ENCODE measurements at regions not wholly inside any gene's neighbourhood (a gene's known extent, or its start where the extent isn't known, plus 50 kb on each side); places are given as distances from the start of the nearest gene placed in this dataset.

DNA sequence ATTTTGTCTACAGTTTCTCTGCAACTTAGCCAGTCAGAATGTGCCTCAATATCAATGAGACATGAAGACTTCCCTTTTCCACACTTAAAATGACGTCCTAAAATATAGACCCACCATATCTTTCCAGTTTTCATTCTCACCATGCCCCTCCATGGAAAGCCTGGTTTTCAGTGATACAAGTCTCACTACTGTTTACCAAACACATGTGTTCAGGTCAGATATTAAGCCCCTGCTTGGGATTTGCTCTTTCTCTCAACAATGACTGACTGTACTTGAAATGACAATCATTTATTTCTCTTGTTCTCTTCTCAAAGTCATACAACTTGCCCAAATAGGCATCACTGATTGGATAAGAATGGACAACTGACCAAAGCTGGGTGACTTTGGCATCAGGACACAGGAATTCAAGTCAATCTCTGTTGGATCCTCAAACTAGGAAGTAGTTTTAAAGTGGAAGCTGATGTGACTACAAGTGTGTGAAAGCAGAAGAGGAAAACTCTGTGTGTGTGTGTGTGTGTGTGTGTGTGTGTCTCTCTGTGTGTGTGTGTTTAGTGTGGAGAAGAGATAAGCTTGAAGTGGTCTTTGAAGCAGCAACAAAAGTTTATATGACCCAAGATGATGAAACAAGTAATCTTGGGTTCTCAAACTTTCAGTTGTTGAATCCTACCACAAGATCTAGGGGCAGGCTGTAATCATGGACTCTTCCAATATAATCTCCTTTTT lies 217.4 kb upstream of the FGF13 start:
- CTCF ChIA-PET = no interaction called here
- no peak overlapping the region for H3K4me3 ChIP-seq (ENCODE audit: low read depth, low read length)
- no peak for DNase-seq (ENCODE audit: low read depth, low spot score)
- POLR2A ChIA-PET = no interaction called here
- TF ChIP-seq, protein P1, sequence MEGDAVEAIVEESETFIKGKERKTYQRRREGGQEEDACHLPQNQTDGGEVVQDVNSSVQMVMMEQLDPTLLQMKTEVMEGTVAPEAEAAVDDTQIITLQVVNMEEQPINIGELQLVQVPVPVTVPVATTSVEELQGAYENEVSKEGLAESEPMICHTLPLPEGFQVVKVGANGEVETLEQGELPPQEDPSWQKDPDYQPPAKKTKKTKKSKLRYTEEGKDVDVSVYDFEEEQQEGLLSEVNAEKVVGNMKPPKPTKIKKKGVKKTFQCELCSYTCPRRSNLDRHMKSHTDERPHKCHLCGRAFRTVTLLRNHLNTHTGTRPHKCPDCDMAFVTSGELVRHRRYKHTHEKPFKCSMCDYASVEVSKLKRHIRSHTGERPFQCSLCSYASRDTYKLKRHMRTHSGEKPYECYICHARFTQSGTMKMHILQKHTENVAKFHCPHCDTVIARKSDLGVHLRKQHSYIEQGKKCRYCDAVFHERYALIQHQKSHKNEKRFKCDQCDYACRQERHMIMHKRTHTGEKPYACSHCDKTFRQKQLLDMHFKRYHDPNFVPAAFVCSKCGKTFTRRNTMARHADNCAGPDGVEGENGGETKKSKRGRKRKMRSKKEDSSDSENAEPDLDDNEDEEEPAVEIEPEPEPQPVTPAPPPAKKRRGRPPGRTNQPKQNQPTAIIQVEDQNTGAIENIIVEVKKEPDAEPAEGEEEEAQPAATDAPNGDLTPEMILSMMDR (IDR thresholded peaks at IDR 0.05; ENCODE audit: insufficient read depth, low read length, missing control alignments) = no peak

DNA sequence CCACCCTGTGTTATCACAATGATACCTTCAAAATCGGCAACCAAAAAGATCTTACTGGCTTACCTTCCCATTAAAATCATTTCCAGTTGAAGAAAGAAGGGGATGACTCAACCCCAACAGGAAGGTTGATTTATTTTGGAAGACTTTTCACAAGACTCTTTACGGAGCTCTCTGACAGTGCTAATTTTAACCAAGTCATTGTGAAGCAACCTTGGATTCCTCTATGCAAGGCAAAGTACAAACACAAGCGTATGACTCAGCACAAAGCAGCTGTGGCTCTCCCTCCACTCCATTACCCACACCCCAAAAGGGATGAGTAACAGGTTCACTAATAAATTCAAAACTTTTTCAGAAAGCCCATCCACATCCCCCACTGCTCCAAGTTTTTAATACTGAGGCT lies 213.8 kb upstream of the FGF13 start:
- ChIA-PET POLR2A (no interaction called here), CTCF (no interaction called here)
- DNase-seq (ENCODE audit: low read depth, low spot score) = no peak
- H3K4me3 ChIP-seq (ENCODE audit: low read depth, low read length) = no peak overlapping the region
- TF ChIP-seq, protein P1 (IDR thresholded peaks at IDR 0.05; ENCODE audit: insufficient read depth, low read length, missing control alignments) = no peak

DNA sequence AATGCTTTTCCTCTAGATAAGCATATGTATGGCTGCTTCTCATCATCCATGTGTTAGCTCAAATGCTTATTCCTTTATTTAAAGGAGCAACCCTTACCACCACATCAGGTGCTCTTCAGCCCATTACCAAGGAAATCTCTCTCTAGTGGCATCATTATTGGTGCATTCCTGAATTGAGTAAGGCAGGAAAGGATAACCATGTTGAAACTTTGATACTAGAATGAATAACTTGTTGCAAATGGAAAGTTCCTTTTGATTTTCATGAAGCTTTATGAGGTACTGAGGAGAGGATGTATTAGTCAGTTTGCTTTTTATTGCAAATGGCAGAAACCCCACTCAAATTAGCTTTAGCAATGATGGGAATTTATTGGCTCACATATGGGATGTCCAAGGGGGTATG lies 212.3 kb upstream of the FGF13 start:
- ChIA-PET POLR2A (no interaction called here), CTCF (no interaction called here)
- TF ChIP-seq, protein P1 (IDR thresholded peaks at IDR 0.05; ENCODE audit: insufficient read depth, low read length, missing control alignments) = no peak

DNA sequence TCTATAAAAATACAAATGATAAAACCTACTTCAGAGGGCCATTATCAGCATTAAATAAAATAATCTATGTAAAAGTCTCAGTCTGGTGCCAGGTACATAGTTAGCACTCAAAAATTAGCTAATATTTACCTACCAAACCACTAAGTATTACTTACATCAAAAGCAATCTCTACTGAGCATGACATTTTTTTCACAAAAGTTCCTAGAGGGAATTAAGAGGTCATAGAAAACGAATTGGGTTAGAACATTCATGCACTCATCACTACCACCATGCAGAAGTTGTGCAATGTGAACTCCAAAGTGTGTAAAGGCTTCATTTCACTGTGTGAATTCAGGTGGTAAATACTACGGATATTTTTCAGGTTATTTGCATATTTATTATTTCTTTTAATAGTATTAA lies 209.5 kb upstream of the FGF13 start:
- POLR2A ChIA-PET = no interaction called here
- CTCF ChIA-PET = no interaction called here
- no peak for DNase-seq (ENCODE audit: low read depth, low spot score)
- TF ChIP-seq, protein P1 (IDR thresholded peaks at IDR 0.05; ENCODE audit: insufficient read depth, low read length, missing control alignments) = no peak
- no peak overlapping the region for H3K4me3 ChIP-seq (ENCODE audit: low read depth, low read length)

More for the DNA sequence above, 212.3 kb upstream of the FGF13 start:
- DNase-seq (ENCODE audit: low read depth, low spot score) = no peak
- H3K4me3 ChIP-seq (ENCODE audit: low read depth, low read length) = no peak overlapping the region

DNA sequence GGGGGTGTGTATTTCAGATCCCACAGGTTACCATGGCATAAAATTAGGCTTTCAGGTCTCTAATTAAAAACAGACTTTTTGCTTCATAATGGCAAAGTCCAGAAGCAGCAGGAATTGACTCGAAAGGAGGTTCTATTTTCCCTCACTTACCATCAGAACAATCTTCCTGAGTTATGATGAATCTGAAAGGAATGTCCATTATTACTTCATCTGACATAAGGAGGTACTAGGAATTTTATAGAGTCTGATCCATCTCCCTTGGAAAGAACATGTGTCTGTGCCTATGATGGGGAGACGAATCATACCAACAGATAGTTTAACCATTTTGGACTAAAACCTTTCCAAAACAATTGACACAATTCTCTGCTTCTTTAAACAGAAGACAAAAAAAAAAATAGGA lies 206.3 kb upstream of the FGF13 start:
- CTCF ChIA-PET = no interaction called here
- H3K4me3 ChIP-seq (ENCODE audit: low read depth, low read length) = no peak overlapping the region
- DNase-seq (ENCODE audit: low read depth, low spot score) = no peak
- POLR2A ChIA-PET = no interaction called here
- TF ChIP-seq, protein P1 (IDR thresholded peaks at IDR 0.05; ENCODE audit: insufficient read depth, low read length, missing control alignments) = no peak

DNA sequence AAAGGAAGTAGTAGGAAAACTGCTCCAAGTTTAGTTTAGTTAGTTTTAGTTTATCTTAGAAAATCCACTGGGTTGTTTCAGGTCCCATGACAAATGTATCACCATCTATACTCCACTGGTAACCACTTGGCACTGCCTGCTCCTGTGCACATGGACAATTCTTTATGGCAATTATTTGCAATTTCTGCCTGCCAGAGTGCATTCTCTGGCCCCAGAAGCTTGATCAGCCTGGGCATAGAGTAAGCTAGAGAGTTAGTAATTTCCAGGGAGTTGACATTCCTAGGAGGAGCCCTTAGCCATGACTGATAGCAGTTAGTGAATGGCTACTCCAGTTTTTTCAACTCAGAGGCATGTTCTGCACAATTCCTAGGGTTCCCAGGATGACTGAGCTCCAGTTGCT lies 203.2 kb upstream of the FGF13 start:
- H3K4me3 ChIP-seq (ENCODE audit: low read depth, low read length) = no peak overlapping the region
- TF ChIP-seq, protein P1 (IDR thresholded peaks at IDR 0.05; ENCODE audit: insufficient read depth, low read length, missing control alignments) = no peak
- ChIA-PET CTCF (no interaction called here), POLR2A (no interaction called here)
- no peak for DNase-seq (ENCODE audit: low read depth, low spot score)
